ENCODE measurements at regions not wholly inside any gene's neighbourhood (a gene's known extent, or its start where the extent isn't known, plus 50 kb on each side); places are given as distances from the start of the nearest gene placed in this dataset.

GRCh38 chr4:81881855-81882621 is 410.3 kb upstream of the RASGEF1B start:
- intact Hi-C loops (cut with micrococcal nuclease): no loop called here
- Histone ChIP-seq H3K27me3 (ENCODE audit: low read depth) (peaks cover 24% of the 10 kb centered on the region), H3K4me3 (no peak overlapping the region), H3K27ac (replicated peaks) (no peak overlapping the region), H3K36me3 (no peaks in the 10 kb centered on the region), H3K9me3 (replicated peaks) (peaks cover 11% of the 10 kb centered on the region), H3K4me1 (no peaks in the 10 kb centered on the region)
- TF ChIP-seq CTCF (IDR thresholded peaks at IDR 0.05; ENCODE audit: borderline replicate concordance): no peak
- no peak for DNase-seq

GRCh38 chr4:81876106-81876505 is 404.4 kb upstream of the RASGEF1B start:
- Histone ChIP-seq H3K4me1 (no peaks in the 10 kb centered on the region), H3K27ac (replicated peaks) (no peak overlapping the region), H3K9me3 (replicated peaks) (peaks cover 5% of the 10 kb centered on the region), H3K36me3 (no peaks in the 10 kb centered on the region), H3K4me3 (no peak overlapping the region), H3K27me3 (ENCODE audit: low read depth) (peaks cover 12% of the 10 kb centered on the region)
- intact Hi-C loops (cut with micrococcal nuclease): no loop called here
- no peak for DNase-seq
- no peak for TF ChIP-seq CTCF (IDR thresholded peaks at IDR 0.05; ENCODE audit: borderline replicate concordance)

GRCh38 chr4:81874661-81875515 is 403.2 kb upstream of the RASGEF1B start:
- no peak for TF ChIP-seq CTCF (IDR thresholded peaks at IDR 0.05; ENCODE audit: borderline replicate concordance)

GRCh38 chr4:81870275-81870674 is 398.6 kb upstream of the RASGEF1B start:
- DNase-seq: no peak
- intact Hi-C loops (cut with micrococcal nuclease): no loop called here
- H3K4me1 ChIP-seq: no peaks in the 10 kb centered on the region

More at GRCh38 chr4:81874661-81875515, 403.2 kb upstream of the RASGEF1B start:
- Histone ChIP-seq H3K4me1 (no peaks in the 10 kb centered on the region), H3K4me3 (no peak overlapping the region), H3K9me3 (replicated peaks) (peaks cover 10% of the 10 kb centered on the region), H3K27ac (replicated peaks) (no peak overlapping the region), H3K27me3 (ENCODE audit: low read depth) (peaks cover 12% of the 10 kb centered on the region), H3K36me3 (no peaks in the 10 kb centered on the region)
- intact Hi-C loops (cut with micrococcal nuclease): no loop called here
- no peak for DNase-seq

GRCh38 chr4:81860111-81860510 is 388.4 kb upstream of the RASGEF1B start:
- intact Hi-C loops (cut with micrococcal nuclease): no loop called here
- Histone ChIP-seq H3K36me3 (no peaks in the 10 kb centered on the region), H3K4me1 (no peaks in the 10 kb centered on the region), H3K27ac (replicated peaks) (no peak overlapping the region), H3K27me3 (ENCODE audit: low read depth) (no peaks in the 10 kb centered on the region), H3K9me3 (replicated peaks) (peaks cover 8% of the 10 kb centered on the region), H3K4me3 (no peak overlapping the region)
- no peak for TF ChIP-seq CTCF (IDR thresholded peaks at IDR 0.05; ENCODE audit: borderline replicate concordance)
- no peak for DNase-seq

More at GRCh38 chr4:81870275-81870674, 398.6 kb upstream of the RASGEF1B start:
- Histone ChIP-seq H3K27ac (replicated peaks) (no peak overlapping the region), H3K36me3 (no peaks in the 10 kb centered on the region), H3K9me3 (replicated peaks) (peaks cover 10% of the 10 kb centered on the region), H3K4me3 (no peak overlapping the region), H3K27me3 (ENCODE audit: low read depth) (no peaks in the 10 kb centered on the region)
- no peak for TF ChIP-seq CTCF (IDR thresholded peaks at IDR 0.05; ENCODE audit: borderline replicate concordance)
